HEK293T (cell line): ENCODE measurements at regions not wholly inside any gene's neighbourhood (a gene's known extent, or its start where the extent isn't known, plus 50 kb on each side); places are given as distances from the start of the nearest gene placed in this dataset.

Experiments used
- CTCF ChIA-PET: fragments of 350-600 bp; formaldehyde crosslinking; extraction: SDS; loops from one replicate; lab custom pipeline; 2021; ENCODE audit warnings: antibody characterized with exemption, inconsistent platforms; lab: Yijun Ruan, JAX
- POLR2A ChIA-PET: fragments of 350-600 bp; formaldehyde crosslinking; extraction: SDS; loops from one replicate; lab custom pipeline; 2020; ENCODE audit warnings: antibody characterized with exemption, inconsistent platforms; lab: Yijun Ruan, JAX
- DNase-seq: peaks from one replicate; pipeline ENCODE4 v3.0.0; 2012; ENCODE audit warnings: mixed read lengths; ENCODE audit errors: extremely low spot score
- ARNT ChIP-seq: fragments of 450-650 bp; IDR thresholded peaks from 2 replicates; pipeline ENCODE4 v1.6.1; 2017; ENCODE audit warnings: mild to moderate bottlenecking
- BHLHE40 ChIP-seq: fragments of 450-650 bp; IDR thresholded peaks from 2 replicates; pipeline ENCODE4 v1.6.1; 2016; ENCODE audit warnings: mild to moderate bottlenecking, moderate library complexity, borderline replicate concordance
- CTBP1 ChIP-seq: fragments of 450-650 bp; IDR thresholded peaks from 2 replicates; pipeline ENCODE4 v1.6.1; 2016; ENCODE audit warnings: borderline replicate concordance
- ELF4 ChIP-seq: fragments of 450-650 bp; IDR thresholded peaks from 2 replicates; pipeline ENCODE4 v1.6.1; 2017; ENCODE audit warnings: antibody characterized with exemption
- FOXA1 ChIP-seq: fragments of 450-650 bp; IDR thresholded peaks from 2 replicates; pipeline ENCODE4 v1.6.1; 2016; ENCODE audit warnings: mild to moderate bottlenecking
- FOXK2 ChIP-seq: fragments of 450-650 bp; IDR thresholded peaks from 2 replicates; pipeline ENCODE4 v1.6.1; 2016; ENCODE audit warnings: mild to moderate bottlenecking
- FOXM1 ChIP-seq: fragments of 450-650 bp; IDR thresholded peaks from 2 replicates; pipeline ENCODE4 v1.6.1; 2017; ENCODE audit warnings: mild to moderate bottlenecking, borderline replicate concordance
- HDGF ChIP-seq: fragments of 450-650 bp; IDR thresholded peaks from 2 replicates; pipeline ENCODE4 v1.6.1; 2017; ENCODE audit warnings: antibody characterized with exemption, borderline replicate concordance
- L3MBTL2 ChIP-seq: fragments of 450-650 bp; conservative IDR thresholded peaks from 2 replicates; pipeline ENCODE4 v1.6.1; 2016; ENCODE audit warnings: mild to moderate bottlenecking
- LEF1 ChIP-seq: fragments of 450-650 bp; IDR thresholded peaks from 2 replicates; pipeline ENCODE4 v1.6.1; 2017; ENCODE audit warnings: mild to moderate bottlenecking, borderline replicate concordance
- NFRKB ChIP-seq: fragments of 450-650 bp; IDR thresholded peaks from 2 replicates; pipeline ENCODE4 v1.6.1; 2016; ENCODE audit warnings: mild to moderate bottlenecking, moderate library complexity
- PKNOX1 ChIP-seq: fragments of 450-650 bp; IDR thresholded peaks from 2 replicates; pipeline ENCODE4 v1.6.1; 2016
- SP1 ChIP-seq: fragments of 450-650 bp; IDR thresholded peaks from 2 replicates; pipeline ENCODE4 v1.6.1; 2017
- SUZ12 ChIP-seq: fragments of 450-650 bp; IDR thresholded peaks from 2 replicates; pipeline ENCODE4 v1.6.1; 2016; ENCODE audit warnings: mild to moderate bottlenecking
- TARDBP ChIP-seq: fragments of 450-650 bp; IDR thresholded peaks from 2 replicates; pipeline ENCODE4 v1.6.1; 2016
- ZNF384 ChIP-seq: fragments of 450-650 bp; IDR thresholded peaks from 2 replicates; pipeline ENCODE4 v1.6.1; 2016

DNA sequence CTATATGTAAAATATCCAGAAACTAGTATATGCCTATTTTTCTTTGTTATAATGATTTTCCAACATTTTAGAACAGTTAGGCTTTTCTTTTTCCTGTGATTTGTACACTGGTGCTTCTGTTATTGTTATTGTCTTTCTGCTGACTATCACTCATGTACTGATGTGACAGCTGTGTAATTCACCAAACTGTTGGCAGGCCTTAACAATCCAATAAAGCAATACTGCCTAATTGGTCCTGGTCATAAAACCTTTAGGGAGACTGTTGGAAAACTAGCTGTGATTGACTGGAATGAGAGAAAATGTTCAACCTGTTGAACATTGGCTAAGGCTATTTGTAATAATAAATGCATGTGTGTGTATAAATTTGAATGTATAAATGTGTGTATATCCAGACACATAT is 956.6 kb downstream of the REEP3 start:
- DNase-seq, result no peak
- TF ChIP-seq HDGF (no peak), ELF4 (no peak), LEF1 (no peak), FOXM1 (no peak), L3MBTL2 (no peak), PKNOX1 (no peak), NFRKB (no peak), CTBP1 (no peak), TARDBP (no peak), FOXA1 (no peak), SP1 (no peak), BHLHE40 (no peak), SUZ12 (no peak), ZNF384 (no peak)
- CTCF ChIA-PET, result no interaction called here
- POLR2A ChIA-PET, result no interaction called here

- CTCF ChIA-PET, result no interaction called here
- no peak for TF ChIP-seq SUZ12
- TF ChIP-seq SP1, result no peak
- TF ChIP-seq TARDBP, result no peak
- TF ChIP-seq FOXM1, result no peak
- TF ChIP-seq CTBP1, result no peak
- TF ChIP-seq ELF4, result no peak
- no peak for TF ChIP-seq NFRKB
- no peak for TF ChIP-seq LEF1
- no peak for TF ChIP-seq FOXK2
- POLR2A ChIA-PET, result no interaction called here
- DNase-seq, result no peak
These were observed 963.7 kb downstream of the REEP3 start for GRCh38 chr10:64484811-64485330.

- POLR2A ChIA-PET, result no interaction called here
- CTCF ChIA-PET, result no interaction called here
- TF ChIP-seq BHLHE40, result no peak
- no peak for TF ChIP-seq LEF1
- no peak for TF ChIP-seq CTBP1
- no peak for TF ChIP-seq ELF4
- no peak for TF ChIP-seq NFRKB
- TF ChIP-seq ARNT, result no peak
- TF ChIP-seq ZNF384, result no peak
- TF ChIP-seq SUZ12, result no peak
- TF ChIP-seq TARDBP, result no peak
- TF ChIP-seq SP1, result no peak
- TF ChIP-seq HDGF, result no peak
- no peak for TF ChIP-seq FOXA1
- TF ChIP-seq PKNOX1, result no peak
- TF ChIP-seq FOXK2, result no peak
- TF ChIP-seq FOXM1, result no peak
- no peak for TF ChIP-seq L3MBTL2
- DNase-seq, result no peak
These were observed 964.9 kb downstream of the REEP3 start for GRCh38 chr10:64486149-64486548.

- POLR2A ChIA-PET, result no interaction called here
- no peak for DNase-seq
- TF ChIP-seq SUZ12 (no peak), TARDBP (no peak), ELF4 (no peak), CTBP1 (no peak), SP1 (no peak), BHLHE40 (no peak), HDGF (no peak), FOXA1 (no peak), PKNOX1 (no peak), FOXM1 (no peak), FOXK2 (no peak), NFRKB (no peak), ZNF384 (no peak)
- CTCF ChIA-PET, result interaction anchor here (0.7 kb wide), 1 partner anchor 1525 kb away, joined by 3 read pairs; no protein-coding TSS in a partner anchor
These were observed 965.7 kb downstream of the REEP3 start for GRCh38 chr10:64486901-64487300.

- ChIA-PET CTCF (no interaction called here), POLR2A (no interaction called here)
- TF ChIP-seq CTBP1 (no peak), SP1 (no peak), BHLHE40 (no peak), ZNF384 (no peak), SUZ12 (no peak), NFRKB (no peak), LEF1 (no peak), HDGF (no peak), FOXK2 (no peak), FOXA1 (no peak)
- no peak for DNase-seq
These were observed 973.7 kb downstream of the REEP3 start for GRCh38 chr10:64494901-64495300.

GRCh38 chr10:64497306-64497705 is 976.1 kb downstream of the REEP3 start:
- no peak for TF ChIP-seq ARNT
- POLR2A ChIA-PET, result no interaction called here
- CTCF ChIA-PET, result no interaction called here
- DNase-seq, result no peak

- TF ChIP-seq LEF1 (no peak), L3MBTL2 (no peak), FOXK2 (no peak), SP1 (no peak), NFRKB (no peak), FOXM1 (no peak), FOXA1 (no peak), ZNF384 (no peak), TARDBP (no peak), HDGF (no peak), CTBP1 (no peak), PKNOX1 (no peak), BHLHE40 (no peak), SUZ12 (no peak), ELF4 (no peak), ARNT (no peak)
- ChIA-PET CTCF (no interaction called here), POLR2A (no interaction called here)
- DNase-seq, result no peak
These were observed 980.6 kb downstream of the REEP3 start for GRCh38 chr10:64501807-64502206.
